ENCODE measurements at regions not wholly inside any gene's neighbourhood (a gene's known extent, or its start where the extent isn't known, plus 50 kb on each side); places are given as distances from the start of the nearest gene placed in this dataset.
"Not testable (repeated sequence)": the region's sequence is repeated elsewhere in the genome, so short reads cannot be mapped to it uniquely, and the experiment has no call there.

DNA sequence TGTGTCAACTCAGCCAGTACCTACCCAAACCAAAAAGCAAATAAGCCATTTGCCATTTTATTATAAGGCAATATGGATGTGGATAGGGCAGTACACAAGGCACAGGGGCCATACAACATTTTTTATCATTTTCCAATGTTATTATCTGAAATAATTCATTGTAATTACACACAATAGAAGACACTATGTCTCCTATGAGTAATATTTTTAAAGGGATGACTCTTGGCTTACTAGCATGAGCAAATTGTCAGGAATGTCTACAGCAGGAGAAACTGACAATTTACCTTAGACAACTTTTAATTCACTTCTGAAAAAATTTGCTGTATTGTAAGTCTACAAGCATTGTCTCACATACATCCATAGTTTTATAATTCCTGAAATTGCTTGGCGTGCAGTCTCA, 1193.9 kb upstream of the CELF4 start:
- TF ChIP-seq, protein P1, sequence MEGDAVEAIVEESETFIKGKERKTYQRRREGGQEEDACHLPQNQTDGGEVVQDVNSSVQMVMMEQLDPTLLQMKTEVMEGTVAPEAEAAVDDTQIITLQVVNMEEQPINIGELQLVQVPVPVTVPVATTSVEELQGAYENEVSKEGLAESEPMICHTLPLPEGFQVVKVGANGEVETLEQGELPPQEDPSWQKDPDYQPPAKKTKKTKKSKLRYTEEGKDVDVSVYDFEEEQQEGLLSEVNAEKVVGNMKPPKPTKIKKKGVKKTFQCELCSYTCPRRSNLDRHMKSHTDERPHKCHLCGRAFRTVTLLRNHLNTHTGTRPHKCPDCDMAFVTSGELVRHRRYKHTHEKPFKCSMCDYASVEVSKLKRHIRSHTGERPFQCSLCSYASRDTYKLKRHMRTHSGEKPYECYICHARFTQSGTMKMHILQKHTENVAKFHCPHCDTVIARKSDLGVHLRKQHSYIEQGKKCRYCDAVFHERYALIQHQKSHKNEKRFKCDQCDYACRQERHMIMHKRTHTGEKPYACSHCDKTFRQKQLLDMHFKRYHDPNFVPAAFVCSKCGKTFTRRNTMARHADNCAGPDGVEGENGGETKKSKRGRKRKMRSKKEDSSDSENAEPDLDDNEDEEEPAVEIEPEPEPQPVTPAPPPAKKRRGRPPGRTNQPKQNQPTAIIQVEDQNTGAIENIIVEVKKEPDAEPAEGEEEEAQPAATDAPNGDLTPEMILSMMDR (IDR thresholded peaks at IDR 0.05; ENCODE audit: insufficient read depth, low read depth, low read length): no peak
- no peak overlapping the region for H3K4me3 ChIP-seq (ENCODE audit: low read depth, low read length)
- DNase-seq (ENCODE audit: low read depth): no peak

DNA sequence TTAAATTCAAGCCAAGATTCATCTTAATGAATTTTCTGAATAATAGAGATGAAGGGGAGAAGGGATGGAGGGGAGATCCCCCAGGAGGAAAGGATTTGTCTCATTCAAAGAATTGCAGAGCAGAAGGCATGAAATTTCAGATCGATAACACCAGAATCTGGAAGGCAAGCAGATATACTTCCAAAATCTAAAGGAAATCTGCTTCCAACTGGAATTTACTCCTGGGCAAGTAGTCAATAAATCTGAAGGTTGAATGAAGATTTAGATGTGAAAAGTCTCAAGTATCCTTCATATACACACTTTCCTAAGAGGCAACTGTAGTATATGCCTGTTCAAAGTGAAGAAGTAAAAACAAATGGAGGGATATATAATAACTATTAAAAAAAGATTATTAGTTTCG, 1190.8 kb upstream of the CELF4 start:
- no peak overlapping the region for H3K4me3 ChIP-seq (ENCODE audit: low read depth, low read length)
- TF ChIP-seq, protein P1 (IDR thresholded peaks at IDR 0.05; ENCODE audit: insufficient read depth, low read depth, low read length): no peak
- DNase-seq (ENCODE audit: low read depth): no peak

DNA sequence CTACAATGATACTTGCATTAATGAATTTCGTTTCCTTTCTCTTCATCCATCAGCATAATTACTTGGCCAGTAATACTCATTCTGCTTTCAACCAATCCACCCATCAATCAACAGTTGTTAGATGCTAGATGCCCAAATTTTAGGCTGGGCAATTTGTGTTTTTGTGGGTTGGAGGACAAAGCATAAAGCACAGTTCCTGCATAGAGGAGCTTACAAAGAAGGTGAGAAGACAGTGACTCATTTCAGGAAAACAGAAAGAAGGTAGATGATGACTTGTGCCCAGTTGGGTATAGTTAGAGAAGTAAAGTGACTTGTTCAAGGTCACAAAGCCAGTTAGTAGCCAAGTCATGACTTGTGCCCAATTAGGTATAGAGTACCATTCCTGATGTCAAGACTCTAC, 1186.8 kb upstream of the CELF4 start:
- no peak for DNase-seq (ENCODE audit: low read depth)
- no peak overlapping the region for H3K4me3 ChIP-seq (ENCODE audit: low read depth, low read length)
- TF ChIP-seq, protein P1 (IDR thresholded peaks at IDR 0.05; ENCODE audit: insufficient read depth, low read depth, low read length): no peak

DNA sequence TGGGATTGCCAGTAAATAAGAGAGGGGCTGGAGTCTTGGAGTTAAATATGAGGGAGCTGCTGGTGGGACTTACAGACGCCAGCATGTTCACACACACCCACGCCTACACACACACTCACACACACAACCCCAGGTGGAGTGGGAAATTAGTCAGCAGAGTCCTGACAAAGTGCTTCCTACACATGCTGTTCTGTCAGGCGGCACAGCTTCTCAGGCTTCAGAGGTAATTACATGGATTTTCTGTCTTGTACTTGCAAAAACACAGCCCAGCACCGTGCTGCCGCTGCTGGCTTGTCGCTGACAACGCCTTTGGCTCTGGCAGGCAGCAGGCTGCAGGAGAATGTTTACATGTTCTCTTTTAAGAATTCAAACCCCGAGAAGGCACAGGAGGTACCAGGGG, 1186.3 kb upstream of the CELF4 start:
- DNase-seq (ENCODE audit: low read depth): no peak
- TF ChIP-seq, protein P1 (IDR thresholded peaks at IDR 0.05; ENCODE audit: insufficient read depth, low read depth, low read length): no peak
- H3K4me3 ChIP-seq (ENCODE audit: low read depth, low read length): no peak overlapping the region

DNA sequence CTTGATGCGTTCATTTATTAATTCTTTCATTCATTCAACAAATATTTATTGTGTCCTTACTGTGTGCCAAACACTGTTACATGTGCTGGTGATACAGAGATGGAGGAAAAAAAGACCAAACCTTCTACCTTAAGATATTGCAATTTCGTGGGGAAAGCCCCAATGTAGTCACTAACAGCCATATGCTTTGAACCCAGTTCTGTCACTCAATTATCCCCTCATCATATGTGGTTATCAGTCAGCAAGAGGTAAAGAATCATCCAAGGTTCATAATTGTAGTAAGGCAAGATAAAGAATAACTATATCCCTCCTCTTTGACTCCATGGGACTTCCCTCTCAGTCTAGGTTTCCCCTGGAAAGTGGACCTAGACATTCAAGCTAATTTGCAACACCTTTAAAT, 1185.6 kb upstream of the CELF4 start:
- no peak for DNase-seq (ENCODE audit: low read depth)
- H3K4me3 ChIP-seq (ENCODE audit: low read depth, low read length): no peak overlapping the region
- TF ChIP-seq, protein P1 (IDR thresholded peaks at IDR 0.05; ENCODE audit: insufficient read depth, low read depth, low read length): no peak

DNA sequence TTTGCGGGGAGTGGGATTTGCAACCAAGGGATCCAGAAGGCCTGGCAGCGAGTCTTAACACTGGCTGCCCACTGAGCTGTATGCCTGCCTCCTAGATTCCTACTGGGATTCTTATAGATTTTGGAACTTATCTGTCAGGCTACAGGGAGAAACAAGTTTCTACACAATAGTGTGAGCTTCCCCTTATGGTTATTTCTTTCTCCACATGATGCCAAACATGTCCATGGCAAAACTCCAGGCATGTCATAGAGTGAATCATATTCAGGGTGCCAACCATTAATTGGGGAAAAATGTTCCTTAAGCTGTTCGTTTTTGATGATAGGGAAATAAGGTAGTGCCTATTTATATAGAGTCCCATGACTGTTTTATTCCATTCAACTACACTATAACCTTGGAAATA, 1185.2 kb upstream of the CELF4 start:
- no peak for DNase-seq (ENCODE audit: low read depth)
- H3K4me3 ChIP-seq (ENCODE audit: low read depth, low read length): no peak overlapping the region
- TF ChIP-seq, protein P1 (IDR thresholded peaks at IDR 0.05; ENCODE audit: insufficient read depth, low read depth, low read length): no peak

DNA sequence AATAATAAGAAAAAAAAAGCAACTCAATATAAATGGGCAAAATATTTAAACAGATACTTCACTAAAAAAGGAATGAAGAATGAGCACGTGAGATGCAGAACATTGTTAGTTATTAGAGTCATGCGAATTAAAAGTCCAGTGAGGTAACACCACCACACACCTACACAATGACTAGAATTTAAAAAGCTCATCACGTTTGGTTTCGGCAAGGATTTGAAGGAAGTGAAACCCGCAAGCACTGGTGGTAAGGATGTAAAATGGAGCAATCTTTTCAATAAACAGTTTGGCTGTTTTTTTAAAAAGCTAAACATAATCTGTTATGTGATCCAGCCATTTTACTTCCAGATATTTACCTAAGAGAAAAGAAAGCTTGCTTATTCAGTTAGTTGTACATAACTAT, 1181.6 kb upstream of the CELF4 start:
- TF ChIP-seq, protein P1 (IDR thresholded peaks at IDR 0.05; ENCODE audit: insufficient read depth, low read depth, low read length): no peak
- DNase-seq (ENCODE audit: low read depth): no peak

DNA sequence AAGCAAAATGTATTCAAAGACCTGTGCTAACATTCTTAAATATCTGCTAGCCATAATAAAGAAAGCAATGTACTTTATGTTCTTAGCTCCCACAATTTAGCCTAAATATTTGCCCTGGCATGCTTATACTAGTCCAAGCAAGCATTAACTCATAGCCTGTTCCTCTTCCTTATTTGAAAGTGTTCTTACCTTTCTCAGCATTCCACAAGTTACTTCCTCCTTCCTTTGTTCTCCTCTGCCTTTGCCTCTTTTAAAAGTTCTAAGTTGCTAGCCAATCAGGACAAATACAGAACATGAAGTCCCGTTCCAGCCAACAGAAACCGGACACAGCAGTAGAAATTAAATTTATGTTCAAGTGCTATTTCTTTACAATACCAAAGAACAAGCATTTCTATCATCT, 1154.6 kb upstream of the CELF4 start:
- H3K4me3 ChIP-seq (ENCODE audit: low read depth, low read length); DNase-seq (ENCODE audit: low read depth): not testable (repeated sequence)

More for the DNA sequence above, 1181.6 kb upstream of the CELF4 start:
- H3K4me3 ChIP-seq (ENCODE audit: low read depth, low read length): no peak overlapping the region

All from fibroblast of villous mesenchyme (primary cell).